ENCODE measurements at regions not wholly inside any gene's neighbourhood (a gene's known extent, or its start where the extent isn't known, plus 50 kb on each side); places are given as distances from the start of the nearest gene placed in this dataset.

DNA sequence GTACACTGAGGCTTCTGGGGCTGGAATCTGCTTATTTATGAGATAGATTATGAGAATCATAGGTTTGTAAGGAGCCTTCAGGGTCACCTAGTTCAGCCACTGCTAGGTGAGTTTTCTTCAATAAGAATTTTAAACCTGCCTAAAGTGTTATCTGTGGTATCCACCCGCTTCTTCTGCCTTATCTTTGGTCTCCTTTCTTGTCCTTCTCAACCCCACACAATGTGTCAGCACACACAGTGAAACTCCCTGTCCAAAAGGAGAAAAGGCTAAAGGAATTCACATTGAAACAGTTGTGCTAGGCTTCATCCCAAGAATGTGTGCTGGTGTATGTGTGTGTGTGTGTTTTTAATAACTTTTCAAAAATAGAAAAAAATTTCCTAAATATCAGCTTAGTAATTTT is 259.3 kb upstream of the BTG1 start:
- Histone ChIP-seq H3K4me1 (ENCODE audit: insufficient read depth, low read length, poor library complexity, severe bottlenecking) (no peaks in the 10 kb centered on the region), H3K36me3 (ENCODE audit: insufficient read depth, low read length, poor library complexity, severe bottlenecking) (no peaks in the 10 kb centered on the region), H3K27me3 (replicated peaks; ENCODE audit: insufficient read depth, low read depth, low read length, poor library complexity) (no peaks in the 10 kb centered on the region), H3K9me3 (ENCODE audit: low read depth, low read length, poor library complexity, severe bottlenecking) (no peaks in the 10 kb centered on the region), H3K4me3 (ENCODE audit: low read depth, low read length, poor library complexity, severe bottlenecking) (no peak overlapping the region), H3K27ac (ENCODE audit: low read depth, low read length, poor library complexity, severe bottlenecking) (no peak overlapping the region)
- BruUV-seq (replicated peaks): no TSS peak
- TF ChIP-seq EZH2 (IDR thresholded peaks at IDR 0.05; ENCODE audit: borderline replicate concordance, low read depth, low read length, poor library complexity, severe bottlenecking): no peak
- TF ChIP-seq, protein P1, sequence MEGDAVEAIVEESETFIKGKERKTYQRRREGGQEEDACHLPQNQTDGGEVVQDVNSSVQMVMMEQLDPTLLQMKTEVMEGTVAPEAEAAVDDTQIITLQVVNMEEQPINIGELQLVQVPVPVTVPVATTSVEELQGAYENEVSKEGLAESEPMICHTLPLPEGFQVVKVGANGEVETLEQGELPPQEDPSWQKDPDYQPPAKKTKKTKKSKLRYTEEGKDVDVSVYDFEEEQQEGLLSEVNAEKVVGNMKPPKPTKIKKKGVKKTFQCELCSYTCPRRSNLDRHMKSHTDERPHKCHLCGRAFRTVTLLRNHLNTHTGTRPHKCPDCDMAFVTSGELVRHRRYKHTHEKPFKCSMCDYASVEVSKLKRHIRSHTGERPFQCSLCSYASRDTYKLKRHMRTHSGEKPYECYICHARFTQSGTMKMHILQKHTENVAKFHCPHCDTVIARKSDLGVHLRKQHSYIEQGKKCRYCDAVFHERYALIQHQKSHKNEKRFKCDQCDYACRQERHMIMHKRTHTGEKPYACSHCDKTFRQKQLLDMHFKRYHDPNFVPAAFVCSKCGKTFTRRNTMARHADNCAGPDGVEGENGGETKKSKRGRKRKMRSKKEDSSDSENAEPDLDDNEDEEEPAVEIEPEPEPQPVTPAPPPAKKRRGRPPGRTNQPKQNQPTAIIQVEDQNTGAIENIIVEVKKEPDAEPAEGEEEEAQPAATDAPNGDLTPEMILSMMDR (conservative IDR thresholded peaks at IDR 0.05; ENCODE audit: low read depth, low read length): no peak
- intact Hi-C loops (cut with micrococcal nuclease; ENCODE audit: unreplicated experiment): no loop called here
- ChIA-PET CTCF (no interaction called here), POLR2A (ENCODE audit: low non-redundant PET) (no interaction called here)
- no peak for DNase-seq (ENCODE audit: low spot score)

DNA sequence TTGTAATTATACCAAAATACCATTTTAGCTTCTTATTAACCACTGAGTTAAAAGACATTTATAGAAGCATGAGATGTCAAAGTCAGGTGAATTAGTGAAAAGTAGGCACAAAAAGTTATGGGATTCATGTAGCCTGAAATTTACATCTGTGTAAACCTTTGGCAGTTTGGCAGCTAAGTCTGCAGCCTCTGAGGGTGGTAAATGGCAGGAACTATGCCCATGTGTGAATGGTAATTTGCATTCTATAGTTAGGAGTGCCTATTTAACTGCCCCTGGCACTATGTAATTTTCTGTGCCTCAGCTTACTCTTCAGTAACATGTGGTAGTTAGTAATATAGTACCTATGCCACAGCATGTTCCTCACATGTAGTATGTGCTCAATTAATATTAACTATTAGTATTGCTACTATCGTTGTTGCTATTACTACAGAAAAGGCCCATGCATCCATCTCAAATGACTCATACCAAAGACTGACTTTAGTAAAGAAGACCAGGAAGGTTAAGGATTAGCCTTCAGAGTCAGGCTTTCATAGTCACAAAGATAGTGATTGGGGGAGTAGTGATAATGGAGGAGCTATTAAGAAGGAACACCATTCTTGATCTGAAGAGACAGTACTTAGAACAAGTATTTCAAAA is 258.7 kb upstream of the BTG1 start:
- no peak overlapping the region for H3K27ac ChIP-seq (ENCODE audit: low read depth, low read length, poor library complexity, severe bottlenecking)
- CTCF ChIA-PET: no interaction called here
- no peaks in the 10 kb centered on the region for H3K27me3 ChIP-seq (replicated peaks; ENCODE audit: insufficient read depth, low read depth, low read length, poor library complexity)
- H3K4me3 ChIP-seq (ENCODE audit: low read depth, low read length, poor library complexity, severe bottlenecking): no peak overlapping the region
- no TSS peak for BruUV-seq (replicated peaks)
- intact Hi-C loops (cut with micrococcal nuclease; ENCODE audit: unreplicated experiment): no loop called here
- no peaks in the 10 kb centered on the region for H3K4me1 ChIP-seq (ENCODE audit: insufficient read depth, low read length, poor library complexity, severe bottlenecking)
- TF ChIP-seq, protein P1 (conservative IDR thresholded peaks at IDR 0.05; ENCODE audit: low read depth, low read length): no peak
- TF ChIP-seq EZH2 (IDR thresholded peaks at IDR 0.05; ENCODE audit: borderline replicate concordance, low read depth, low read length, poor library complexity, severe bottlenecking): no peak
- H3K36me3 ChIP-seq (ENCODE audit: insufficient read depth, low read length, poor library complexity, severe bottlenecking): no peaks in the 10 kb centered on the region
- H3K9me3 ChIP-seq (ENCODE audit: low read depth, low read length, poor library complexity, severe bottlenecking): no peaks in the 10 kb centered on the region
- DNase-seq (ENCODE audit: low spot score): no peak
- POLR2A ChIA-PET (ENCODE audit: low non-redundant PET): interaction anchor here (0.5 kb wide), 1 partner anchor 339 kb away, joined by 3 read pairs; no protein-coding TSS in a partner anchor

DNA sequence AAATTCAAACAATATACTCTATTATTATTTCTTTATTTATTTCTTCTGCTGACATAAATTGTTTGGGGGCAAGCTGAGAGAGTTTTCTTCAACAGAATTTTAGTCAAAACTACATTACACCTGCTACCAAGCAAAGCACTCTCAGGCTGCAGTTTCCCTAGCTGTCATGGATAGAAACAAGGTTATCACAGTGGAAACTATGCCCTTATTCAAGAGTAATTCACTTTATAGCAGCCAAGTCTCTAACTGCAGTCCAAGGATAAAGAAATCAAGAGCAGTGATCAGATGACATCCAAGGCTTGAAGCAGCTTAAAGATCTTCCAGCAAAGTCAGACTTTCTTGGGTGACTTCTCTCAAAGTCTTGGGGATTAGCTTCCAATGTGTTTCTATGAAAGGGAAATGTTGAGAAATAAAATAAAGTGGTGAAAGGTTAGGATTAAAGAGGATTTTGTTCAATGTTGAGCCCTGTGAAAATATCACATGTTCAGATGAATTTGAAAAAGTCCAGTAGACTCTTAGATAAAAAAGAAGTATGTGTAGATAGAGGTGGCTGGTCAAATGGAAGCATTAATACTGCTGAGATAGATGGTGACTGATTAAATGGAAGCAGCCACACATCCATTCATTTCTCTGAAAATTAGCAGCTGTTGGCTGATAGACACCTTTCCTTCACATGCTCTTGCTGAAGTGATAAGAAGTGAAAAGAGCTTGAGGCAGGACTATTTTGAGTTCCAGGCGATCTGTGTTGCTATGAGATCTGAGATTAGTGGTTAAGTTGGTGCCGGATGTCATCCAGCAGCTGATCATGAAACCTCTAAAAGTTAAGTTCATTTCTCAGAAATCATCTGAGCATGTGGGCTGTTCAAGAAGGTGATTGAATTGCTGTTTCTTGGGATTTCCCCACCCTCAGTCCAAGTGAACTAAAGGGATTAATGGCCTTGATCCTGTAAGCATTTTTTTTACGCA is 257.8 kb upstream of the BTG1 start:
- POLR2A ChIA-PET (ENCODE audit: low non-redundant PET): interaction anchor here (0.5 kb wide), 1 partner anchor 338 kb away, joined by 3 read pairs; no protein-coding TSS in a partner anchor
- H3K36me3 ChIP-seq (ENCODE audit: insufficient read depth, low read length, poor library complexity, severe bottlenecking): no peaks in the 10 kb centered on the region
- H3K9me3 ChIP-seq (ENCODE audit: low read depth, low read length, poor library complexity, severe bottlenecking): no peaks in the 10 kb centered on the region
- H3K4me1 ChIP-seq (ENCODE audit: insufficient read depth, low read length, poor library complexity, severe bottlenecking): no peaks in the 10 kb centered on the region
- H3K27me3 ChIP-seq (replicated peaks; ENCODE audit: insufficient read depth, low read depth, low read length, poor library complexity): no peaks in the 10 kb centered on the region
- intact Hi-C loops (cut with micrococcal nuclease; ENCODE audit: unreplicated experiment): no loop called here
- no peak for TF ChIP-seq EZH2 (IDR thresholded peaks at IDR 0.05; ENCODE audit: borderline replicate concordance, low read depth, low read length, poor library complexity, severe bottlenecking)
- TF ChIP-seq, protein P1 (conservative IDR thresholded peaks at IDR 0.05; ENCODE audit: low read depth, low read length): no peak
- CTCF ChIA-PET: interaction anchor here (0.6 kb wide), 1 partner anchor 40 kb away, joined by 5 read pairs; no protein-coding TSS in a partner anchor
- no peak overlapping the region for H3K27ac ChIP-seq (ENCODE audit: low read depth, low read length, poor library complexity, severe bottlenecking)
- DNase-seq (ENCODE audit: low spot score): no peak
- no peak overlapping the region for H3K4me3 ChIP-seq (ENCODE audit: low read depth, low read length, poor library complexity, severe bottlenecking)
- BruUV-seq (replicated peaks): no TSS peak

All from A673 (cell line).